ENCODE measurements at regions not wholly inside any gene's neighbourhood (a gene's known extent, or its start where the extent isn't known, plus 50 kb on each side); places are given as distances from the start of the nearest gene placed in this dataset.

DNA sequence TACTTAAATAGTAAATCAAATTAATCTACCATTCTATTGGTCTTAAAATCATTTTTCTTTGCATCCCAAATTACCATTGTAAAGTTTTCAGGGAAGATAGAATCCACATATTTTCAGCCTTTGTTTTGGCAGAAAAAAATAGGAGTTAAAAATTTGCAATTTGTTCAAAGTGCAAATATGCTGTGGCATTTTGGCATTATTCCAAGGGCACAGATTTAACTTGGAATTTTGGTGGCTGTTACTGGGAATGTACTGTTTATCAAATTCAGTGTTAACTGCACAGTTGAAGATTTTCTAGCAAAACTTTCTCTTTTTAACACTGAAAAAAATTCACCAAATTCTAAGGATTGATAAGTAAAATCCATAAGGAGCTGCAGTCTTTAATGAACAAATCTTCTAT, 151.0 kb upstream of the HDAC9 start:
- Histone ChIP-seq H3K4me3 (no peak overlapping the region), H3K36me3 (no peaks in the 10 kb centered on the region), H3K27ac (no peak overlapping the region), H3K27me3 (no peaks in the 10 kb centered on the region), H3K9me3 (no peaks in the 10 kb centered on the region), H3K4me1 (peaks cover 0 to 7% (median 2%) of the 10 kb centered on the region in 4 donors)
- DNase-seq: no peak
- TF ChIP-seq POLR2A (IDR thresholded peaks at IDR 0.05) (no peak), POLR2AphosphoS5 (IDR thresholded peaks at IDR 0.05) (no peak), EP300 (IDR thresholded peaks at IDR 0.05) (no peak)
- TF ChIP-seq, protein P1, sequence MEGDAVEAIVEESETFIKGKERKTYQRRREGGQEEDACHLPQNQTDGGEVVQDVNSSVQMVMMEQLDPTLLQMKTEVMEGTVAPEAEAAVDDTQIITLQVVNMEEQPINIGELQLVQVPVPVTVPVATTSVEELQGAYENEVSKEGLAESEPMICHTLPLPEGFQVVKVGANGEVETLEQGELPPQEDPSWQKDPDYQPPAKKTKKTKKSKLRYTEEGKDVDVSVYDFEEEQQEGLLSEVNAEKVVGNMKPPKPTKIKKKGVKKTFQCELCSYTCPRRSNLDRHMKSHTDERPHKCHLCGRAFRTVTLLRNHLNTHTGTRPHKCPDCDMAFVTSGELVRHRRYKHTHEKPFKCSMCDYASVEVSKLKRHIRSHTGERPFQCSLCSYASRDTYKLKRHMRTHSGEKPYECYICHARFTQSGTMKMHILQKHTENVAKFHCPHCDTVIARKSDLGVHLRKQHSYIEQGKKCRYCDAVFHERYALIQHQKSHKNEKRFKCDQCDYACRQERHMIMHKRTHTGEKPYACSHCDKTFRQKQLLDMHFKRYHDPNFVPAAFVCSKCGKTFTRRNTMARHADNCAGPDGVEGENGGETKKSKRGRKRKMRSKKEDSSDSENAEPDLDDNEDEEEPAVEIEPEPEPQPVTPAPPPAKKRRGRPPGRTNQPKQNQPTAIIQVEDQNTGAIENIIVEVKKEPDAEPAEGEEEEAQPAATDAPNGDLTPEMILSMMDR (IDR thresholded peaks at IDR 0.05): no peak
- intact Hi-C loops (cut with DNase I): loop anchor here (10.0 kb wide), 3 partner anchors 260 to 640 kb away; no protein-coding TSS in a partner anchor

DNA sequence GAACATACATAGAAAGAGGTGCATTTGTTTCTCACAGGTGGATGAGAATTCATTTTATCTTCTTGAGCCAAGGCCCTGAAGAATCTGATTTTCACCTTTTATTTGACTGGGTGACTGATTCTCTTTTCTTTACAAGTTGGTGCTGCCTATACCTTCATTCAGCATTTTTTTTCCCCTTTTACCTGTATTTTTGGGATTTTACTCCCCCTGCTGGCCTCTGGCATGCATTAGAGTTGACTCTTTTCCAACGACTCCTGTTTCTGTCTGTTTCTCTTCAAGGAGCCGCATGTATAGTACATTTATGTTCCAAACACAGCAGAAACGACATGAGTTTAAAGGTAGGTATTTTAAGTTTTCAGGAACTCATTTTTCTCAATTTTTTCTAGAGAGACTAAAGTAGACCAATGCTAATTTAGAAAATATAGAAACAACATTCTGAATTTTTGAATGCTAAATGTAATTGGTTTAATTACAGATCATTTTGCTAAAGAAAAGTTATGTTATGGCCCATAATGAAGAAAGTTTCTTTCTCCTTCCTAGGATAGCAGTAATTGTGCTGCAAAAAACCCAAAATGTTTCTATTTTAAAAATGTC, 149.8 kb upstream of the HDAC9 start:
- DNase-seq: no peak
- Histone ChIP-seq H3K27me3 (no peaks in the 10 kb centered on the region), H3K4me1 (peaks cover 0 to 7% (median 2%) of the 10 kb centered on the region in 4 donors), H3K36me3 (no peaks in the 10 kb centered on the region), H3K9me3 (no peaks in the 10 kb centered on the region), H3K27ac (no peak overlapping the region), H3K4me3 (no peak overlapping the region)
- intact Hi-C loops (cut with DNase I): loop anchor here (10.0 kb wide), 3 partner anchors 261 to 641 kb away; no protein-coding TSS in a partner anchor
- 12 to 21% methylated on average over 3 of the region's 3 CpGs for WGBS, 2 donors
- no peak for TF ChIP-seq POLR2AphosphoS5 (IDR thresholded peaks at IDR 0.05)
- TF ChIP-seq, protein P1 (IDR thresholded peaks at IDR 0.05): peak; percentile 49 to 70 (median 70)

DNA sequence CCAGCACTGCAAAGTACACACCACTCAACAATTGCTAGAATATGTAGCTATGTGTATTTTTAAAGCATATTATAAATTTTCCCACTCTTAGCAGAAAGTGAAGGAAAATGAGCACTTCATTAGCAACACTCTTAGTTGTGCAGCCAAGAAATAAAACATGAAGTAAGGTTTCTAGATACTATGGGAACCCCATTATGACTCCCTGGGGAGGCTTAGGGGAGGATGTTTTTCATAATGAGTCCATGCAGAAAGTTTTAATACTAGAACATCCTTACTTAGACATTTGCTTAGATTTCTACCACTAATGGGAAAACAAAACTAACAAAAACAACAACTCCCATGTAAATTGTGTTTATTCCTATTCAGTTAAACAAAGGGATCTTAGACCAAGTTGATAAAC, 148.4 kb upstream of the HDAC9 start:
- Histone ChIP-seq H3K27ac (no peak overlapping the region), H3K9me3 (no peaks in the 10 kb centered on the region), H3K27me3 (no peaks in the 10 kb centered on the region), H3K4me1 (peaks cover 0 to 7% (median 2%) of the 10 kb centered on the region in 4 donors), H3K36me3 (no peaks in the 10 kb centered on the region), H3K4me3 (no peak overlapping the region)
- intact Hi-C loops (cut with DNase I): loop anchor here (10.0 kb wide), 3 partner anchors 262 to 642 kb away; no protein-coding TSS in a partner anchor
- DNase-seq: no peak
- no peak for TF ChIP-seq EP300 (IDR thresholded peaks at IDR 0.05)
- TF ChIP-seq, protein P1 (IDR thresholded peaks at IDR 0.05): no peak
- TF ChIP-seq POLR2AphosphoS5 (IDR thresholded peaks at IDR 0.05): no peak
- TF ChIP-seq POLR2A (IDR thresholded peaks at IDR 0.05): no peak

DNA sequence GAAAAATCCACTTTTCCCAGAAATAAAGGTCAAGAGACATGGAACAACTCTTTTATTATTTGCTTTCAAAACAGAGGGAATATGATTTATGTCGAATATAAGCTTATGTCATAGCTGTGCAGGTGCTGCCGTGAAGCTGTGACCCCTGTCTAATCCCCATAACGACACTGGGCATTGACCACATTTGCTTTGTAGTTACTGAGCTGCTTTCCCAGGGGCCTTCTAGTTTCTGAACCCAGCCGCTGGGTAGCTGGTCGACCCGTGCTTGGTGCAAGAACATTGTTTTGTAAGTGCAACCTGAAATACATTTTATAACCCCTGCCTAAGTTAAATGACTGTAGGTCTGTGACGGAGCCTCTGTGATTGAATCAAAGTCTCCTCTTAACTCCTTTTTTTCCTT, 144.9 kb upstream of the HDAC9 start:
- TF ChIP-seq POLR2AphosphoS5 (IDR thresholded peaks at IDR 0.05) (no peak), POLR2A (IDR thresholded peaks at IDR 0.05) (no peak), EP300 (IDR thresholded peaks at IDR 0.05) (no peak)
- TF ChIP-seq, protein P1 (IDR thresholded peaks at IDR 0.05): no peak
- Histone ChIP-seq H3K4me3 (no peak overlapping the region), H3K4me1 (peaks cover 0 to 21% (median 16%) of the 10 kb centered on the region in 4 donors), H3K9me3 (no peaks in the 10 kb centered on the region), H3K36me3 (no peaks in the 10 kb centered on the region), H3K27me3 (no peaks in the 10 kb centered on the region), H3K27ac (no peak overlapping the region)
- intact Hi-C loops (cut with DNase I): loop anchor here (5.0 kb wide), 2 partner anchors 222 to 1317 kb away; no protein-coding TSS in a partner anchor
- DNase-seq: no peak
- 62 to 76% methylated on average over 7 of the region's 7 CpGs for WGBS, 2 donors
